Endodermal cell (in vitro differentiated cells): ENCODE measurements at regions not wholly inside any gene's neighbourhood (a gene's known extent, or its start where the extent isn't known, plus 50 kb on each side); places are given as distances from the start of the nearest gene placed in this dataset.

Source experiments
- DNase-seq: peaks from one replicate; pipeline ENCODE4 v3.0.0-alpha.2; 2017
- H3K27ac ChIP-seq: 2 replicates; pipeline ENCODE4 v1.5.1; 2013; ENCODE audit warnings: mild to moderate bottlenecking, low read depth, low read length, moderate library complexity
- H3K27me3 ChIP-seq: 2 replicates; pipeline ENCODE4 v1.6.1; 2013; ENCODE audit warnings: mild to moderate bottlenecking, low read length, moderate library complexity; ENCODE audit not compliant: insufficient read depth, control insufficient read depth, poor library complexity, severe bottlenecking
- H3K36me3 ChIP-seq: 2 replicates; pipeline ENCODE4 v1.7.0; 2013; ENCODE audit warnings: mild to moderate bottlenecking, low read length, moderate library complexity; ENCODE audit not compliant: control insufficient read depth, insufficient read depth
- H3K4me1 ChIP-seq: one replicate; pipeline ENCODE4 v1.7.0; 2013; ENCODE audit warnings: low read length; ENCODE audit not compliant: control insufficient read depth, insufficient read depth
- H3K4me3 ChIP-seq: 2 replicates; pipeline ENCODE4 v1.5.1; 2013; ENCODE audit warnings: mild to moderate bottlenecking, low read length, moderate library complexity
- H3K9ac ChIP-seq: 2 replicates; pipeline ENCODE4 v1.6.1; 2013; ENCODE audit warnings: mild to moderate bottlenecking, low read length, moderate library complexity; ENCODE audit not compliant: poor library complexity, severe bottlenecking; ENCODE audit errors: extremely low read depth
- H3K9me3 ChIP-seq: 2 replicates; pipeline ENCODE4 v1.6.1; 2013; ENCODE audit warnings: mild to moderate bottlenecking, low read length, moderate library complexity; ENCODE audit not compliant: control insufficient read depth
- H3K27ac Mint-ChIP-seq: 2 replicates; pipeline ENCODE4 v1.8.0; 2020; ENCODE audit warnings: mixed read lengths
- H3K27me3 Mint-ChIP-seq: 2 replicates; pipeline ENCODE4 v1.8.0; 2021; ENCODE audit warnings: mild to moderate bottlenecking, mixed read lengths; ENCODE audit not compliant: insufficient read depth
- H3K36me3 Mint-ChIP-seq: 2 replicates; pipeline ENCODE4 v1.8.0; 2020; ENCODE audit warnings: low read depth, mixed read lengths
- H3K4me1 Mint-ChIP-seq: 2 replicates; pipeline ENCODE4 v1.8.0; 2020; ENCODE audit warnings: mixed read lengths
- H3K4me3 Mint-ChIP-seq: 2 replicates; pipeline ENCODE4 v1.8.0; 2020; ENCODE audit warnings: mild to moderate bottlenecking, moderate library complexity, mixed read lengths
- H3K9me3 Mint-ChIP-seq: 2 replicates; pipeline ENCODE4 v1.8.0; 2020; ENCODE audit warnings: mild to moderate bottlenecking, mixed read lengths
- CTCF ChIP-seq: fragments of 200-600 bp; sonication (generic); conservative IDR thresholded peaks from 2 replicates; pipeline ENCODE4 v1.5.0; 2021; ENCODE audit warnings: antibody characterized with exemption, mild to moderate bottlenecking
- WGBS, 2 experiments: methylation state at CpG; one replicate each; pipeline versions ENCODE4 v1.1.5 to v1.1.7; 2013; ENCODE audit warnings: missing lambda C conversion rate in 2 of 2, mixed read lengths in 1 of 2; ENCODE audit not compliant: insufficient coverage in 1 of 2, insufficient read length in 1 of 2; 5-methylcytosine and 5-hydroxymethylcytosine counted together

GRCh38 chr9:23615569-23615968, 210.5 kb downstream of the ELAVL2 start:
- Histone ChIP-seq H3K27ac (no peak overlapping the region), H3K4me1 (no peaks in the 10 kb centered on the region), H3K9me3 (no peaks in the 10 kb centered on the region), H3K27me3 (no peaks in the 10 kb centered on the region), H3K36me3 (no peaks in the 10 kb centered on the region), H3K9ac (no peak overlapping the region), H3K4me3 (no peak overlapping the region)
- Mint-ChIP-seq H3K9me3 (no peaks in the 10 kb centered on the region), H3K4me1 (no peaks in the 10 kb centered on the region), H3K27me3 (no peaks in the 10 kb centered on the region), H3K4me3 (no peak overlapping the region), H3K36me3 (no peaks in the 10 kb centered on the region), H3K27ac (no peak overlapping the region)
- TF ChIP-seq CTCF: no peak
- WGBS, 2 experiments: 96 to 100% methylated on average over 4 to 6 of the region's 6 CpGs
- DNase-seq: no peak

- Mint-ChIP-seq H3K27ac (no peak overlapping the region), H3K9me3 (no peaks in the 10 kb centered on the region), H3K36me3 (no peaks in the 10 kb centered on the region), H3K27me3 (no peaks in the 10 kb centered on the region), H3K4me3 (no peak overlapping the region), H3K4me1 (peaks cover 2% of the 10 kb centered on the region)
- Histone ChIP-seq H3K4me3 (no peak overlapping the region), H3K27ac (no peak overlapping the region), H3K9ac (no peak overlapping the region), H3K27me3 (no peaks in the 10 kb centered on the region), H3K36me3 (no peaks in the 10 kb centered on the region), H3K9me3 (no peaks in the 10 kb centered on the region), H3K4me1 (no peaks in the 10 kb centered on the region)
- no peak for TF ChIP-seq CTCF
- WGBS, 2 experiments: 85 to 94% methylated on average over 2 of the region's 2 CpGs
- DNase-seq: no peak
Observed at GRCh38 chr9:23621188-23621587, 204.9 kb downstream of the ELAVL2 start.

- H3K27me3 Mint-ChIP-seq: no peaks in the 10 kb centered on the region
- H3K9me3 Mint-ChIP-seq: no peaks in the 10 kb centered on the region
- H3K4me1 Mint-ChIP-seq: peaks cover 2% of the 10 kb centered on the region
- H3K9ac ChIP-seq: no peak overlapping the region
- H3K27me3 ChIP-seq: no peaks in the 10 kb centered on the region
- 91 to 96% methylated on average over 3 of the region's 3 CpGs for WGBS, 2 experiments
- no peak for DNase-seq
- no peaks in the 10 kb centered on the region for H3K9me3 ChIP-seq
- no peaks in the 10 kb centered on the region for H3K36me3 Mint-ChIP-seq
- no peaks in the 10 kb centered on the region for H3K36me3 ChIP-seq
- no peak overlapping the region for H3K4me3 Mint-ChIP-seq
- no peak overlapping the region for H3K4me3 ChIP-seq
- TF ChIP-seq CTCF: no peak
- H3K4me1 ChIP-seq: no peaks in the 10 kb centered on the region
- H3K27ac ChIP-seq: no peak overlapping the region
- H3K27ac Mint-ChIP-seq: no peak overlapping the region
Observed at GRCh38 chr9:23621924-23622323, 204.1 kb downstream of the ELAVL2 start.
